Iris pigment epithelial cell (primary cell): ENCODE measurements at regions not wholly inside any gene's neighbourhood (a gene's known extent, or its start where the extent isn't known, plus 50 kb on each side); places are given as distances from the start of the nearest gene placed in this dataset.
"Not testable (repeated sequence)": the region's sequence is repeated elsewhere in the genome, so short reads cannot be mapped to it uniquely, and the experiment has no call there.

Experiments used
- DNase-seq: peaks from one replicate; pipeline ENCODE4 v3.0.0-alpha.2; 2011; ENCODE audit warnings: low read depth

DNA sequence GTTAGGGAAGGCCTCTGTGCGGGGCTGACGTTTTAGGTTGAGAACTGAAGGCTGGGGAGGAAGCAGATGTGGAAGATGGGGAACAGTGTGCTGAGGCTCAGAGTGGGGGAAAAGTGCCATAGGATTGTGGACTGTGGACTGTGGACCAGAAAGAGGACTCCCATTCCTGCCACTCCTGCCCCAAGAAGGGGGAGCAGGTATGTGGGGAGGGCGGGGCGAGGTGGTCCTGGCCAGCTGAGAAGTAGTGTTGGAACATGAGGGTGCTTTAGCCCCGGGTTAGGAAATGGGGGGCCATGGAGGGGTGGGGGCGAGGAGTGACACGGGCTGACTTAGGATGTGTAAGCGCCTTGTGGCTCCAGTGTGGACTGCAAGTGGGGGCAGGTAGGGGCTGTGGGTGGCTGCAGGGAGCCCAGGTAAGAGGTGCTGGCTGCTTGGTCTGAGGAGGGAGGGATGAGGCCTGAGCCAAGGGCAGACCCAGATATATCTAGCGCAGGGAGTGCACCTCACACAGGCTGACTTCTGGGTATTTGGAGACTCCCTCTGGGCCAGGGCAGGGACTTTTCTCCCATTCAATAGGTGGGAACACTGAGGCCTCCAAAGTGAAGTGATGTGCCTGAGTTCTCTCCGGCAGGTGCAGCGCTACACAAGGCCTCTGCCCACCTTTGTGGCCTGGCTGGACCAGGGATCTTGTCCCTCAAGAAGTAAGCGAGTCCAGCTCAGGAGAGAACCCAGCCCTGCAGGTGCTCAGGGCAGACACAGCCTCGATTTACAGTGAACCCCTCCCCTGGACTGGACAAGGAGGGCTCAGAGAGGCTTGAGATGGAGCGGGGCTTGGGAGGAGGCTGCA lies 76.6 kb upstream of the TOX2 start:
- no peak for DNase-seq

DNA sequence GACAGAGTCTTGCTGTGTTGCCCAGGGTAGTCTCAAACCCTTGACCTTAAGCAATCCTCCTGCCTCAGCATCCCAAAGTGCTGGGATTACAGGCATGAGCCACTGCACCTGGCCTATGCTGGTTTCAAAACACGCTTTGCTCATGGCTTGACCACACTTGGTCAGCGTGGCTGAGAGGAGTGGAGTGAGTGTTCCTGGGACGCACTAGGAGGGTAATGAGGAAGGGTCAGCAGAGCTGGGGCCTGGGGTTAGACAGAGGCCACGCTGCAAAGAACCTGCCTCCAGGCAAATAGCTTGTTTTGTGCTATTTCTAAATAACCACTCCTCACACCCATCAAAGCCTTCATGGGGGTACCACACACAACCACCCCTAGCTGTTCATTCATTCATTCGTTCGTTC lies 77.9 kb upstream of the TOX2 start:
- DNase-seq = no peak

DNA sequence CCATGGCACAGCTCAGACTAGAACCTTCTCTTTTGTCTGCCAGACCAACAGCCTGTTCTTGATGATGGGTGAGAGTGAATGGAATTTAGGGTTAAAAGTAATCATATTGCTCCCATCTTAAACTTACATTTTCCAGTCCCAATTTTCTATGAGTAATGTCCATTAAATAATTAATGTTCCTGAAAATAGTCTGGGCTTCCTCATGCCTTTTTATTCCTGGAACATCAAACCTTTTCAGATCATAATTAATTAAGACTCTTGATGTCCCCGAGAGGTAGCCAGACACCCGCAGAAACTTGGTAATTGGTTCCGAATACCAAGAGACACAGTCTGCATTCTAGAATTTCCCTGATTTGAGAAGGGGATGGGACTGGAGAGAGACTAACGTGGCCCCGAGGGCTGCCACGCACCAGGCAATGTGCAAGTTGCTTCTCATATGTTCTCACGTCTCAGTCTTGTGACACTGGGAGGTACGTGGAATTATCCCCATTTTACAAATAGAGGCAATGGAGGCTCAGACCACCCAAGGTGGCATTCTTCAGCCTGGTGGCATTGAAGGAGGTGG lies 78.6 kb upstream of the TOX2 start:
- no peak for DNase-seq

DNA sequence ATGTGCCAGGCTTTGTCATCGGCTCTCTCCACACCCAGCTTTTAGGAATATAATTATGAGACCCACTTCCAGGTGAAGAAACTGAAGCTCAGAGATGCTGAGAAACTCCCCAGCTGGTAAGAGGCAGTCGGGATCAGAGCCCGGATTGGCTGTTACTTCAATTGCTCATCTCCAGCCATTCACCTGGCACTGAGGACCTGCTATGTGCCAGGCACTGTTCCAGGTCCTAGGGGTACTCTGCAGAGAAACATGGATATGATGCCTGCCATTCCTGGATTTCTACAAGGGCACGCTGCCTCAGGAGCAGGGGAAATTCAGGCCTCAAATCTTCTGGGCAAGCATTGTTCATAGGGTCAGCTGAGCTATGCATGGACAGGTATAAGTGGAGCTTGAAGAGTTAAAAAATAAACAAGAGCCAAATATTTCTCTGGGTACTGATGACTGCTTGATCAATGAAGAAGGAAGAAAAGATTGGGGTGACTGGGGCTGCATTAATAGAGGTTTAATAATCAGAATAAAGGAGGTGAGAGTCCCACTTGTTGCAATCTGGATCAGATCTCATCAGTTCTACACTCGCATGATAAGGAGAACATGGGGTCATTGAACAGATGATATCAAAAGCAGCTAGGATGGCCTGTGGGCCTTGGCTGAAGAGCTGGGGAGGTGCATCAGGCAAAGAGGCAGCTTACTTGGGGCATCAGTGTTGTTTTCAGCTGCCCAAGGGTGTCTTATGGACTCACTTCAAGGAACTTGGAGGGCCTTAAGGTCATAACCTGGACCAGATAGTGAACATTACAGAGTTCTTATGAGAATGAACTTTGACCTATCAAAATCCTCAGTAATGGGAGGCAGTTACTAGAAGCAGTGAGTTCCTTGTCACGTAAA lies 80.9 kb upstream of the TOX2 start:
- no peak for DNase-seq

DNA sequence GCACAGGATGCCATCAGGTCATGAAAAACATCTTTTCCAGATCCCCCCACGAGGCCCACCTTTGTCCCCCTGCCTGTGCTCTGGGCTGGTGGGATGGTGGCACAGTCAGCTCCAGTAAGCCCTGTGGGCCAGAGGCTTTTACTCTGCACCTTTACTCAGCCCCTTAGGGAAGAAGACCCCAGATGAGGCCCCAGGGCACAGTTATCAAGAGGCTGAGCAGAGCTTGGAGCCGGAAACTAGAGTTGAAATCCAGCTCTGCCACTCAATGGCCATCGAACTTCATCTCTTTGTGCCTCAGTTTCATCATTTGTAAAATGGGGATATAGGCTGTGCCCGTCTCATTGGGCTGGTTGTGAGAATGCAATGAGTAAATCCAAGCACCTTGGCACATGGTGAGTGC lies 81.7 kb upstream of the TOX2 start:
- no peak for DNase-seq

DNA sequence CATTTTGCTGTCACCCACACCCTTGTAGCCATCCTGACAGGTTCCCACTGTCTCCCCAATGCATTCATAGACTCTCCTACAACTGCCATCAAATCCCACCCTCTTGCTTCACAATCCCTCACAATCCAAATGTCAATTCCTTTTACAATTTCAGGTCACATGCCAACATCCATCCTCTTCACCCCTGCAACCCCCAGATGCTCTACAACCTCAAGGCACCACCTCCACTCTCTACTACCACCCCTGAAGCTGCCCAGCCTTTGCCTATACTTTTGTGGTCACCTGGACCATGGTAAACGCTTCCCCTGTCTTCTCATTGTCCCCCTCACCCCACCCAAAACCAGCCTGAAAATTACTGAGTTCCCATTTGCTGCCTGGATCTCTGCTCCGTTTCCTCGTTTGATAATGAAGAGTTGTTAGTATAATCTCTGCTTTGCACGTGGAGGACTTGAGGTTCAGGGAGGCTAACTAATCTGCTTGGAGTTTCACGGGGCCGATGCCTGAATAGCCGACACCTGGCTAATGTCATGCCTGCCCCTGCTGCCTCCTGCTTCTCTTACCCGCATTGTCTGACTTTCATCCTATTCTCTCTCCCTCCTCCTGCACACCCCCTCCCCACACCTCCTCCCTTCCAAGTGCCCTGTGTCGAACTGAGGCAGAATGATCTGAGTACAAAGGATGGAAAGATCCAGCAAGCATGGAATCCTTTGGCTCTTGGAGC lies 82.4 kb upstream of the TOX2 start:
- no peak for DNase-seq

DNA sequence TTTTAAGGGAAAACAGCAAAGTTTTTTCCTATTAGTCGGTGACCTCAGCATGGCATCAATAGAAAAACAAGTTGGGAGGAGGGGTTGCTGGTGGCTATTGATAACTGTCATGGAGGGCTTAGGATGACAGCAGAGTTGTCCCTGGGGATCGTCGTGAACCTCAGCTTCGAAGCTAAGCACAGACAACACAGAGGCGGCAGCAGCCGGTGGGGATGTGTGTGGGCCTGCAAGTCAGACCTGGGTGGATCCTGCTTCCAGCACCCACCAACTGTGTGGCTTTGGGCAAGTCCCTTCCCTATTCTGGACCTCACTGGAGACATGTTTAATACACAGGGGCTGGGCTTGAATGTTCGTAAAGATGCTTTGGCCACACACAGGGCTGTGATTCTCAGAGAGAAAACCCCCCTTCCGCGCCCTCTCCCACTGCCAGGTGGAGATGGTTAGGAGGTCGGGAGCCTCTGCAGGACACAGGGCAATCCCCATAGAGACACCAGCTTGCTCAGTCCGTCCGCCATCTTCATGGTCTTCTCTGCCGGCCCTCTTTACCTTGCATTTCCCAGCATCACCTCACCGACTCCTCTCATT lies 83.1 kb upstream of the TOX2 start:
- no peak for DNase-seq

DNA sequence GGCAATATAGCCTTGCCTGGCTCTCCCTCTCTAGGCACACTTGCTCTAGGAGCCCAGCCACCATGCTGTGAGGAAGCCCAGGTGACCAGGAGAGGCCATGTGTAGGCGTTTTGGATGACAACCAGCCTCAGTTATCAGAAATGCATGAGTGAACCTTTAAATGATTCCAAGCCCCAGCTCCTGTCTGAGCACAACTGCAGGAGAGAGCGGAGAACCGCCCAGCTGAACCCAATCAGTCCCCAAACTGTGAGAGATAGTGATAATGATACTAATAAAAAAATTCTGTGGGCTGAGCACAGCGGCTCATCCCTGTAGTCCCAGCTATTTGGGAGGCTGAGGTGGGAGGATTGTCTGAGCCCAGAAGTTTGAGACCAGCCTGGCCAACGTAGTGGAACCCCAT lies 83.8 kb upstream of the TOX2 start:
- no peak for DNase-seq

DNA sequence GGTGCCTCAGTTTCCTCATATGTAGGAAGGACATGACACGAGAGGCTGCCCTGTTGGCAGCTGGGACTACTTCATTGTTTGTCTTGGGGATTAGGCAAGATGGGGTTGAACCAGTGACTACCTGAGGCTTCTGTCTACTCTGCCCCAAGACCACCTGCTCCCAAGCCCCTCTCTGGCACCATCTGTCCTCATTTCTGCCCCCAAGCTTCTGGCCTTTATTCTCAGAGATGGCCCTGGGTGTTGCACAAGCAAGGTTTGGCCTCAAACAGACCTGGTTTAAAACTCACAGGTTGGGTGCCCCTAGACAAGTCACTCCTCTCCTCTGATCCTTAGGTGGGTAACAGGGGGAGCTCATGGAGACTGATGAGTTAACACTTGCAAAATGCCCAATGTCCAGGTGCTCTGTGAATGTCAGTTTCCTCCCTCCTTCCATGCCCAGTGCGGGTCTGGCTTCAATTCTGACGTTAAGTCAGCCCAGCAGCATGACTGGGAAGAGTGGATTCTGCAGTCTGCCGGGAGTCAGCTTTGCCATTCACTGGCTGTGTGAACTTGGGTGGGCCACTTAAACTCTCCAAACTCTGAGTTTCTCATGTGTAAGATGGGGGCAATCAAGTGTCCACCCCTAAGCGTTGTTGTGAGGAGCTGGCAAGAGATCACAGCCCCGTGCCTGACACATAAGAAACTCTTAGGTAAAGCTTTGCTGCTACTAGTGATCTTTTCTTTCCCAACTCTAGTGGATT lies 84.5 kb upstream of the TOX2 start:
- DNase-seq = no peak

DNA sequence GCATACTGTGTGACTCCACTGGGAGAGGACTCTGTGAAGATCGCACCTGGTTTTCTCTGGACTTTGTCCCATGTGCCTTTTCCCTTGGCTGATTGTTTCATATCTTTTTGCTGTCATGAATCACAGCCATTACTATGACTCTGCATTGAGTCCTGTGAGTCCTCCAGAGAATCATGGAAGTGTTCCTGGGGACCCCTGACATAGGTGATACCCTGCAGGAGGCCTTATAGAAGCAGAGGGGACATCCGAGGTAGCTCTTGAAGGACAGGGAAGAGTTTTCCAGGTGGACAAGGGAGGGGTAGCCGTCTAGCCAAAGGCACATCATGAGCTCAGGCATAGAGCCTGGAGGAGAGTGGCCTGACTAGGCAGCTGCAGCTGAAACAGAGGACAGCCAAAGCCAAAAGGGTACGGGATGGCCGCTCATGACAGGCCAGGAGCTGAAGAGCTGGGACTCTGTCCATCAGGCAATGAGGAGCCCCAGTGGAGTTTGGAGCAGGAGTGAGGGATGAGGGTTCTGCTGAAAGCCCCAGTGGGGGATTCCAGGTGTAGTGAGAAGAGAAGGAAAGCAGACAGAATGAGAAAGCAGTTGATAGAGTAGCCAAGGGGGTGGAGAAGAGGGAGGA lies 86.6 kb upstream of the TOX2 start:
- DNase-seq = no peak

DNA sequence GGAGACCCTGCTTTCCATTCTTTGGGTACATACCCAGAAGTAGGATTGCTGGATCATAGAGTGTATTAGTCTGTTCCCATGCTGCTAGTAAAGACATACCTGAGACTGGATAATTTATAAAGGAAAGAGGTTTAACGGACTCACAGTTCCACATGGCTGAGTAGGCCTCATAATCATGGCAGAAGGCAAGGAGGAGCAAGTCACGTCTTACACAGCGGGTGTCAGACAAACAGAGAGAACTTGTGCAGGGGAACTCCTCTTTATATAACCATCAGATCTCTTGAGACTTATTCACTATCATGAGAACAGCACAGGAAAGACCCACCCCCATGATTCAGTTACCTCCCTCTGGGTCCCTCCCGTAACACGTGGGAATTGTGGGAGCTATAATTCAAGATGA lies 87.7 kb upstream of the TOX2 start:
- DNase-seq = not testable (repeated sequence)

DNA sequence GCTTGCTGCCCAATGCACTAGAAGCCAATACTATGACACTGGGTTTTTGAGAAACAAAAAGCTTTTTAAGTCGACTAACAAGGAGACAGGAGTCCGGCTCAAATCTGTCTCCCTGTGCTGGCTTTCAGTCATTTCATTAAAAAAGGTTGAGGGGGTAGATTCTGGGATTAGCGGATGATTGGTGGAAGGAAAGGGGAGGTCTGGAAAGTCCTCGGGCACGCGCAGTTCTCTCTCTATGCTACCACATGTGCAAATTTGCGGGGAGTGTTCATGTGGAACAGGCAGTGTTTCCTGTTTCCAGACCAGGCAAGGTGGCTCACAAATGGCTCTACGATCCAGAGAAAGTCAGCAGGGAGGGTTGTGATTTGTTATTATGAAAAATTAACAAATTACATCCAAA lies 89.1 kb upstream of the TOX2 start:
- DNase-seq = no peak

DNA sequence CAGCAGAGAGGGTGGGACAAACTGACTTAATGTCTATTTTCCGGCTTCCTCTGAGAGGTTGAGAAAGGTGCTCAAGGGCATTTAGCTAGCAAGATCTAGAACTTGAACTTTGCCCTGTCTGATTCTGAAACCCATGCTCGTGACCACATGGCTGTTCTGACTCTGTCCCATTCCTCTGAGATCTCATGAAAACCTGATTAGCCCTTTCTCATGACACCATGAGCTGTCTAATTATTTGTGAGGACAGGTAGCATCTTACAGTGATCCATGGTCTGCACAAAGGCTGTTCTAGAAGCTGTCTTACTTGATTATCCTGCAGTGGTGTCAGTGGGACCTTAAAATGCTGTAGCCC lies 89.6 kb upstream of the TOX2 start:
- no peak for DNase-seq

DNA sequence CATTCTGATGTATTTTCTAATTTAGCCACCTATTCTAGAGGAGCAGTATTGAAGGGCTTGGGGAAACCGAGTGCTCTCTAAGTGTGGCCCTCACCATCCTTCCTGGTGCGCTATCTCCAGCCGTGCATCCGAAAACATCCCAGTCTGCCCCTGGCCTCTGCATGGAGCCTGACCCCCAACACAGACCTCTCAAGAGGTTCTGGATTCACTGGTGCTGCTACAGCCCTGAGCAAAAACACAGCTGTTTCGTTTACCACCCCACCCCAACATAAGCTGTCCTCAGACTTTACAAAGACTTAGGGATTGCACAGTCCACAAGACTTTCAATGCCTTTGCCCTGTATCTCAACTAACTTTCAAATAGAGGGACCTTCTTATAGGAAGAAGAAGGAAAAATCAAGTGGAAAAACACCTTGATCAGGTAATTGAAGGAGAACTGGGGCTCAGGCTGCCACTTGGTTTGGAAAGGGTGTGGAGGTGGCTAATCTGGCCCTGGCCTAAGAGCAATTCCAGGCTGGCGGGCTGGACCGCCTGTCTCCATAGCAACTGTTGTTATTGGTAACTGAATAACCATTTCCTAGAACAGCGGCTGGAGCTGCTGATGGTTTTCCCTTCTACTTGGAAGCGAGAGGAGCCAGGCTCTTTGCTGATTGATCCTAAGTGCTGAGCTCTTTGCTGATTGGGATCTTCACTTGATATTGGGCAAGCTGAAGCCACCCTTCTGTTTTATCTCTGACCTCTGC lies 90.2 kb upstream of the TOX2 start:
- DNase-seq = peak; percentile 51

DNA sequence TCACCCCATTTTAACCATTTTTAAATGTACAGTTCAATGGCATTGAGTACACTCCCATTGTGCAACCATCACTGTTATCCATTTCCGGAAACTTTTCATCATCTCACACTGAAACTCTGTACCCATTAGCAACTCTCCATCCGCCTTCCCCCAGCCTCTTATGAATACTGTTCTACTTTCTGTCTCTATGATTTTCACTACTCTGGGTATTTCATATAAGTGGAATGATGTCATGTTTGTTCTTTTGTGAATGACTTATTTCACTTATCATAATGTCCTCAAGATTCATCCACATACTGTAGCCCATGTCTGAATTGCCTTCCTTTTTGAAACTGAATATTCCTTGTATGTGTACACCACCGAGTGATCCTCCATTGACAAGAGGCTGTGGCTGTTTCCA lies 92.9 kb upstream of the TOX2 start:
- DNase-seq = no peak

DNA sequence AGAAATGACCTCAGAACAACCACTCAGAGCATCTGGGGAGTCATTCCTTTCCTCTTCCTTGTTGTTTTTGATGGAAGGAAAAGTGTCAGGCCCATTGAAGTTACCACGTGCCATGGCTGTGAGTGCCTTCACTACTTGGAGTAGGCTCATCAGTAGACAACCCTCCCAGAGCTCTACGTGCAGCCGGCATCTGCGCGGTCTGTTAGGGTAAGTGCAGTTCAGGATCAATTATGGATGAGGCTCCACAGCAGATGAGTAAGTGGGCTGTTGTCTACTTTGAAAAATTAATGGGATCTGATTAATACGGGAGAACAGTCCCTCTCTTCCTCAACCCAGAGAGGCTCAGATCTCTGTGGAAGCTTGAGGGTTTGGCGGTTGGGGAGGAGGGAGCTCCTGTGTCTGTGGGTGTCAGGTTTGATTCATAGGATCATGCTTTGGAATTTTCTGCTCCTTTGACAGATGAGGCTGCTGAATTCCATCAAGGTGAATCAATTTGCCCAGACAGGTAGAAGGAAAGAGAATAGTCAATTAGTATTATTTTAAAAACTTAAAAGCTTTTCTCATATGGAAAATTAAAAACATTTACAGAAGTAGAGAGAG lies 93.8 kb upstream of the TOX2 start:
- DNase-seq = no peak

DNA sequence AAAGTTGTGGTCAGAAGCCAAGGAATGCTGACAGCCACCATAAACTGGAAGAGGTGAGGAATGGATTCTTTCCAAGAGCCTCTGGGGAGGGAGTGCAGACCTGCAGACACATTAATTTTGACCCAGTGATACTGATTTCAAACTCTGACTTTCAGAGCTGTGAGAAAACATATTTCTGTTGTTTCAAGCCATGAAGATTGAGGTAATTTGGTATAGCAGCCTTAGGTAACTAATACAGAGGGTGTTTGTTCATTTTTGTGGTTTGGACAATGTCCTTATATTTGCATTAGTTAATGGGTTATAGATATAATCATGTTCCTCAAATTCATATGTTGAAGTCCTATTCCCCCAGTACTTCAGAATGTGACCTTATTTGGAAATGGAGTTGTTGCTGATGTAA lies 85.4 kb upstream of the GTSF1L start:
- no peak for DNase-seq

DNA sequence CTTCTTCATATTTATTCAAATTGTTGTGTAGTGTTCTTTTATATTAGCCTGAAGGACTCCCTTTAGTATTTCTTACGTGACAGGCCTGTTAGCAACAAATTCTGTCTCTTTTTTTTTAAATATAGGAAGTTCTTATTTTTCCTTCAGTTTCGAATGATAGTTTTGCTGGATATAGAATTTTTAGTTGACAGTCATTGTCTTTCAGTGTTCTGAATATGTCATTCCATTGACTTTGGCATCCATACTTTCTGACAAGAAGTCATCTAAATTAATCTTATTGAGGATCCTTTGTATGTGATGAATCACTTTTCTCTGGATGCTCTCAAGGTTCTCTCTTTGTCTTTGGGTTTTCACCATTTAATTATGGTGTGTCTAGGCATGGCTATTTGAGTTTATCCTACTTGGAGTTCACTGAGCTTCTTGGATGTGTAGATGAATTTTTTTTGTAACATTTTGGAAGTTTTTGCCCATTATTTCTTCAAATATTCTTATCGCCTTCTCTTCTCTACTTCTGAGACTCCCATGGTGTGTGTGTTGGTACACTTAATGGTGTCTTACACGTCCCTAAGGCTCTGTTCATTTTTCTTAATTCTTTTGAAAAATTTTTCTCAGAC lies 82.5 kb upstream of the GTSF1L start:
- no peak for DNase-seq

DNA sequence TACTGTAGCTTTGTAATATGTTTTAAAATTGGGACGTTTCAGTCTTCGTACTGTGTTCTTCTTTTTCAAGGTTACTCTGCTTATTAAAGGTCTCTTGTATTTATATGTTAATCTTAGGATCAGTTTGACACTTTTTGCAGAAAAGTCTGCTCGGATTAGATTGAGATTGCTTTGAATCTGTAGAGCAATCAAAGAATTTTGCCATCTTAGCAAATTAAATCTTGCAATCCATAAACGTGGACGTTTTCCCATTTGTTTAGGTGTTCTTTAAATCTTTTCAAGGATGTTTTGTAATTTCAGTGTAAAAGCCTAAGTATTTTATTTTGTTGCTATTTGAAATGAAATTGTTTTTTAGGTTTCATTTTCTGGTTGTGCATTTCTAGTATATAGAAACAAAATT lies 78.0 kb upstream of the GTSF1L start:
- no peak for DNase-seq
